SJCRH30 (cell line): ENCODE measurements at regions not wholly inside any gene's neighbourhood (a gene's known extent, or its start where the extent isn't known, plus 50 kb on each side); places are given as distances from the start of the nearest gene placed in this dataset.

Experiments
- DNase-seq, 2 experiments: peaks; one replicate each; pipeline ENCODE4 v3.0.0-alpha.2; 2015 to 2020
- H3K27ac ChIP-seq: fragments of 250-450 bp; sonication (Bioruptor Pico); 2 replicates; pipeline ENCODE4 v1.5.1; 2020; ENCODE audit warnings: mild to moderate bottlenecking, moderate library complexity
- H3K27me3 ChIP-seq: fragments of 250-450 bp; sonication (Bioruptor Pico); 2 replicates; pipeline ENCODE4 v1.5.1; 2020; ENCODE audit warnings: mild to moderate bottlenecking, moderate library complexity
- H3K36me3 ChIP-seq: fragments of 250-450 bp; sonication (Bioruptor Pico); 2 replicates; pipeline ENCODE4 v1.5.1; 2020; ENCODE audit warnings: mild to moderate bottlenecking, moderate library complexity
- H3K4me1 ChIP-seq: fragments of 250-450 bp; sonication (Bioruptor Pico); 2 replicates; pipeline ENCODE4 v1.5.1; 2020; ENCODE audit warnings: mild to moderate bottlenecking, moderate library complexity
- H3K4me3 ChIP-seq: fragments of 250-450 bp; sonication (Bioruptor Pico); 2 replicates; pipeline ENCODE4 v1.5.1; 2020; ENCODE audit warnings: mild to moderate bottlenecking, moderate library complexity
- H3K9me3 ChIP-seq: fragments of 250-450 bp; sonication (Bioruptor Pico); replicated peaks from 2 replicates; pipeline ENCODE4 v1.5.1; 2020; ENCODE audit warnings: mild to moderate bottlenecking, moderate library complexity

DNA sequence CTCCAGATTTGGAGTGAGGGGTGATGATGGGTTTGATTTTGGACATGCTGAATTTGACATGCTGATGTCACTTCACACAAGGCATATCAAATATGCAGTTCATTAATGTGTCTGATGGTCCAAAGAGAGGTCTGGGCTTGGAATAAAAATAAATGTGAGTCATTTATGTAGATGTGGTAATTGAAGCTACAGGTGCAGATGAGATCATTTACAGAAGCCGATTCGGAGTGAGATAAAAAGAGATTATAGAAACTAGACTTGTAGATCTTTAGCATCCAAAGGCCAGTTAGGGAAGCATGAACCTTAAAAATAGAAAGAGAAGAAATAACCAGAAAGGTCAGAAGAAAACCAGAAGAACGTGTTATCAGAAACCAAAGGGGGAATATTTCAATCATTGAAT lies 350.9 kb upstream of the ZP4 start:
- Histone ChIP-seq H3K36me3 (no peaks in the 10 kb centered on the region), H3K27me3 (no peaks in the 10 kb centered on the region), H3K4me3 (no peak overlapping the region), H3K9me3 (no peaks in the 10 kb centered on the region), H3K4me1 (no peaks in the 10 kb centered on the region), H3K27ac (no peak overlapping the region)
- DNase-seq = no peak

DNA sequence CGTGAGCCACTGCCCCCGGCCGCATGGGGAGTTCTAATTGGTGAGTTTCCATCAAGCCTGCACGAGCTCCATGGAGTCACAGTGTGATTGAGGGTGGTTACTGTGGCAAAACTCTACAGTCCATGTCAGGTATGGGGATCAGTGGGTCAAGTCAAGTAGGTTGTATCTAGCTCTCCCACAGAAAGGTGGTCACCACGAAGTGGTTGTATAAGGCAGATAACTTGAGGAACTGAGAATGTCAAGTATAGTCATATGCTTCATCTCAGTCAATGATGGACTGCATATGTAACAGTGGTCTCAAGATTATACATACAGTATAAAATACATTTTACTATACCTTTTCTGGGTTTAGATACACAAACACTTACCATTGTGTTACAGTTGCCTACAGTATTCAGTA lies 348.6 kb upstream of the ZP4 start:
- H3K27me3 ChIP-seq = no peaks in the 10 kb centered on the region
- no peaks in the 10 kb centered on the region for H3K4me1 ChIP-seq
- no peak for DNase-seq
- H3K9me3 ChIP-seq = no peaks in the 10 kb centered on the region
- no peak overlapping the region for H3K27ac ChIP-seq
- H3K4me3 ChIP-seq = no peak overlapping the region
- H3K36me3 ChIP-seq = no peaks in the 10 kb centered on the region

DNA sequence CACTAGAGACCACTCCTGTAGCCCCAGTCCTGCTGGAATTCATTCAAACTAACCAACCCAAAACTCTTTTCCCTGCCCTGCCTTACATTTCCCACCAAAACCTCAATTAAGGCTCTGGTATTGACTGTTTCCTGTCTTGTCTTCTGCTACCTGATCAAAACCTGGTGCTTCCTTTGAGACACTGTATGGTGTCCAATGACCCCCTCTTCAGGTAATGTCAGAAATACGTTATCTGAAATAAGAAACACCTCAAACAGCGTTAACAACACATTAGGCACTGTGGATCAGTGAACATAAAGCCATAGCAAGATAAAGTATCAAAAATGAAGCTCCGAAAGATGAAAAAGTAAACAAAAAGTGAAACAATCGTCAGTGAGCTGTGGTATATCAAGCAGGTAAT lies 343.2 kb upstream of the ZP4 start:
- no peaks in the 10 kb centered on the region for H3K4me1 ChIP-seq
- no peak for DNase-seq
- no peaks in the 10 kb centered on the region for H3K9me3 ChIP-seq
- H3K4me3 ChIP-seq = no peak overlapping the region
- no peaks in the 10 kb centered on the region for H3K36me3 ChIP-seq
- H3K27ac ChIP-seq = no peak overlapping the region
- no peaks in the 10 kb centered on the region for H3K27me3 ChIP-seq

DNA sequence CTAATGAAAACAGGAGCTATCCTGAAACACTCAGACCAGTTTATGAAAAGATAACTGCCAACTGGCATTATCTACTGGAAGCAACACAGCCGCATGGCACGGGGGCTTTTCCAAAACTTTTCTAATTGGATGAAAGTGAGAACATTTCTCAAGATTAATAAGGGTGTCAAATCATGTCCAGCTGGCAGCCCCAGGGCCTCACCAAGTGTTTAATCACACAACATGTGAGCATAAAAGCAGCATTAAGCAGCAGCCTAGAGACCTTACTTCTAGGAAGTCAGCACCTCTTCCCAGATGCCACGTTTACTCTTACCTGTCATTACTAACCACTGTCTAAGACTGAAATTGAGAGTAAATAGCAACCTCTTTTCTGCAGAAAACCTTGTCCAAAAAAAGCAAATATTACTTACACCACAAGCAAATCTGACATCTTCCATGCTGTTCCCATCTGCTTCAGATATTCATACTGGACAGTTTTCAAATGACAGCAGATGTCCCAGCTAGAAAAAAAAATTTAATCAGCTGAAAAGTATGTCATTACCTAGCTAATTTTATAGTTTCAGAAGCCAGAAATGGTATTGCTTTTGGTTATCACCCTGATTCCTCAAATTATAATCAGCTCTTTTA lies 341.5 kb upstream of the ZP4 start:
- Histone ChIP-seq H3K27ac (no peak overlapping the region), H3K27me3 (no peaks in the 10 kb centered on the region)
- no peak for DNase-seq

DNA sequence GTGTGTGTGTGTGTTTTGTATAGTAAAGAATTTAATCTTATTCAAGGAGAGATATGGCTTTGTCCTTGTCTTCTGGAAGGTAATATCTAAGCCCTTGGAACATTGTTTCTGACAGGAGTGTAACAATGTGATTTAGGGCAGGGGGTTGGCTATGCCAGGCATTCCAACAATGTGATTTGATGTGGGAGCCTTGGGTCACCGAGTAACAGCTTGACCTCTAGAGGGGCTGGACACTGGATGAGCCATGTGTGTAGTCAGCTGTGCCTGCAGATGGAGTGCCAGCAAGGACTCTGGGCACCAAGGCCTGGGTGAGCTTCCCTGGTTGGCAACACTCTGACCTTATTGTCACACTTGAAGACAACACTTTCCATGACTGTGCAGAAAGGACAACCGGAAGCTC lies 336.1 kb upstream of the ZP4 start:
- Histone ChIP-seq H3K9me3 (no peaks in the 10 kb centered on the region), H3K4me3 (no peak overlapping the region), H3K4me1 (no peaks in the 10 kb centered on the region), H3K27ac (no peak overlapping the region), H3K36me3 (no peaks in the 10 kb centered on the region), H3K27me3 (no peaks in the 10 kb centered on the region)
- DNase-seq = no peak

More for the DNA sequence above, 341.5 kb upstream of the ZP4 start:
- H3K36me3 ChIP-seq = no peaks in the 10 kb centered on the region
- no peaks in the 10 kb centered on the region for H3K9me3 ChIP-seq
- H3K4me3 ChIP-seq = no peak overlapping the region
- no peaks in the 10 kb centered on the region for H3K4me1 ChIP-seq

DNA sequence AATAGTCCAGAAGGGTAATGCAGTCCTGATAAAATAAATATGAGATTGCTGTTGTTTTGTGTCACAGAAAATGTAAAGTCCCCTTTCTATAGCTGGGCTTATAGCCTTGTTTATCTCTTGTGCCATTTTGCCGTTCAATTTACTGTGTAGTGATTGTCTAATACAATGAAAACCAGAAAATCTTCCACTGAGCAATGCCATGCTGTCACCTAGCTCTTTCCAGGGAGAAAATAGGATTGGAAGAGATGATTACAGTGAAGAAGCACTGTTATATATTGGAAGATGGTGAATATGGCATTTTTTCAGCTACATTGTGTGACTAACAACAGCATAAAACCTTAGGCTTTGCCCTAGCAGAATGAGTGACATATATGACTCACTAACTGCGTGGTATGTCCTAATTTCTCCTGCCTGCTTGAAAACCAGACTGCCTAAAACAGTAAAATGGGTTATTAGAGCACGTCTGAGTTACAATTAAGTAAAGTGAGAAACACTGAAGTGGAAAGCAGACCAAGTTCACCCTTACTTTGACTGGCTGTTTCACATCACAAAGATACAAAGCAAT lies 332.4 kb upstream of the ZP4 start:
- H3K27me3 ChIP-seq = no peaks in the 10 kb centered on the region
- no peaks in the 10 kb centered on the region for H3K36me3 ChIP-seq
- no peak for DNase-seq
- no peaks in the 10 kb centered on the region for H3K9me3 ChIP-seq
- no peak overlapping the region for H3K4me3 ChIP-seq
- H3K4me1 ChIP-seq = no peaks in the 10 kb centered on the region
- H3K27ac ChIP-seq = no peak overlapping the region

DNA sequence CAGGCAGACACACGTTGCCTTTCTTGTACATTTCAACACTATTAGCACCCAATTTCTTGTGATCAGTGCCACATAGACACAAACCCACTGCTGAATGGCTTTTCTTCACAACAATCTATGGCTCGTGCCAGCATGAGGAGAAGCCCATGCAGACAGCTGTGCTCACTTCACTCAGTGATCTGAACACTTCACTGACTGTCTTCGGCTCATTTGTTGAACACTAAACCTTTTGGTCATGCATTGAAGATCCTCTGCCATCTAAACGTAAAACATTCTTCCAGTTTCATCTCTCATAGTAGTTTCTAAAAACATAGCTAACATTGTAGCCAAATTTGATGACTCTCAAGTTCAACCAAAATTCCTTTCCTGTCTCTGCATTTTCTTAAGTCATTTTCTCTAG lies 331.0 kb upstream of the ZP4 start:
- Histone ChIP-seq H3K4me1 (no peaks in the 10 kb centered on the region), H3K36me3 (no peaks in the 10 kb centered on the region), H3K4me3 (no peak overlapping the region), H3K27me3 (no peaks in the 10 kb centered on the region), H3K27ac (no peak overlapping the region), H3K9me3 (no peaks in the 10 kb centered on the region)
- DNase-seq = no peak

DNA sequence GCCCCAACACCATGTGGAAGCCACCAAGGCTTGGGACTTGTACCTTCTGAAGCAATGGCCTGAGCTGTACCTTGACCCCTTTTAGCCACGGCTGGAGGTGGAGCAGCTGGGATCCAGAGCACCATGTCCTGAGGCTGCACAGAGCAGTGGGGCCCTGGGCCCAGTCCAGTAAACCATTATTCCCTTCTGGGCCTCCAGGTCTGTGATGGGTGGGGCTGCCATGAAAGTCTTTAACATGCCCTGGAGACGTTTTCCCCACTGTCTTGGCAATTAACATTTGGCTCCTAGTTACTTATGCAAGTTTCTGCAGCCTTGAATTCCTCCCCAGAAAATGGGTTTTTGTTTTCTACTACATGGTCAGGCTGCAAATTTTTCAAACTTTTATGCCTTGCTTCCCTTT lies 323.7 kb upstream of the ZP4 start:
- Histone ChIP-seq H3K9me3 (no peaks in the 10 kb centered on the region), H3K27ac (no peak overlapping the region), H3K4me3 (no peak overlapping the region), H3K4me1 (no peaks in the 10 kb centered on the region), H3K36me3 (no peaks in the 10 kb centered on the region), H3K27me3 (no peaks in the 10 kb centered on the region)
- no peak for DNase-seq

DNA sequence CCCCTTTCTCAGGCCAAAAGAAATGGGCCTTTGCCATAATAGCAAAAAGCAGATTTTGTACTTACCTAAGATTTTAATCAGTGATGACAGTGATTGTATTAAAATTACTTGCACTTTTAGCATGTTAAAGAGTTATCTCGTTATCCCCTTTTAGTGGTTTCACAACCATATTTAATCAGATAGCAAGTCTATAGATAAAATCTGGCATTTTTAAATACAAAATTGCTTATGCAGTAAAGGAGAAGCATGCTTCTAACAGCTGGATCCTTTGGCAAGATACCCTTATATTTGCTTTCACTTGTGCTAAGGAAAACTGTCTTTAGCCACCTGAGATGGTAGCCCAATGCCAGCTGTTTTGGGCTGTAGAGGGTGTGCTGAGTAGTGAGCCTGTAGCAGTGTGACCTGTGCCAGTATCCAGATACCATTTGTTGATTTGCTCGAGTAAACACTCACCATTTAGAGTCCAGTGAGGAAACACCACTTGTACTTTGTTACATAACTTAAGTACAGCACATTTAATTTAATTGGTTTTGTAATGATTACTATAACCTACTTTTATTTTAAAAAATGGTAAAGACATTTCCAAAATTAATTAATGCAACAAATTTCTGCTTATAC lies 314.4 kb upstream of the ZP4 start:
- H3K27me3 ChIP-seq = no peaks in the 10 kb centered on the region
- no peak for DNase-seq
- no peaks in the 10 kb centered on the region for H3K4me1 ChIP-seq
- no peaks in the 10 kb centered on the region for H3K9me3 ChIP-seq
- H3K27ac ChIP-seq = no peak overlapping the region
- no peaks in the 10 kb centered on the region for H3K36me3 ChIP-seq
- no peak overlapping the region for H3K4me3 ChIP-seq

DNA sequence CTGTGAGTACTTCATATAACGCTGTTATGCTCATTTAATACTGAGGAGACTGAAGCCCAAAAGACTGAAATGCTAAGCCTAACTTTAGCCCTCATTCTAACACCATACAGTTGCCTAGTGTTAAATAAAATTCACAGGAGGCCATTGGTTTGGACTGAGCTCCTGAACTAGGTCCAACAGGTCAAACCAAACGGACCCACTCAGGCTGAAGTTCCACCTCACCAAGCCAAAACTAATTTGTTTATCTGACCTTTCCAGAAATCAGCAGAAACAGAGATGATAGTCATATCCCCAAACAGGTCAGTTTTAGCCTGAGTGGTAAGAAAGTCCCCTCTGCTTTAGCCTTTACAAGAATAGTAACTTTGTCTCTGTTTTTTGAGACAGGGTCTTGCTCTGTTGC lies 311.3 kb upstream of the ZP4 start:
- no peak for DNase-seq
- Histone ChIP-seq H3K36me3 (no peaks in the 10 kb centered on the region), H3K4me1 (no peaks in the 10 kb centered on the region), H3K27me3 (no peaks in the 10 kb centered on the region), H3K9me3 (no peaks in the 10 kb centered on the region), H3K4me3 (no peak overlapping the region), H3K27ac (no peak overlapping the region)

DNA sequence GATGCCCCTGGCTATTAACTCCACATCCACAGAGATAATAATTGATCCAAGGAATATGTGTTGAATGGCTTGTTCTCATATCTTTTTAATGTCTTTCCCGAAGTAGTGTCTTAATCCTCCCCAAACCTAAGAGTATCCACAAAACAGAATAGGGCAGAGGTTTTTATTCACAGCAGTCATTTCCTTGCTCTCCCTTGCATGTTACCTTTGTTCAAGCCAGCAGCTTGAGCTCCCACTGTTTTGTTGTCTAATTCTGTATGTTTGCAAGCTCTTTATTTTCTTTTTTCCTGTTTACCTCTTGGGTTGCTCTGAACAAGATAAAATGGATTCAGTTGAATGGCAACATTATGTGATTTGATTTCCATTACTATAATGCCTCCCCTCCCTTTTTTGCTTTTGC lies 308.6 kb upstream of the ZP4 start:
- Histone ChIP-seq H3K9me3 (no peaks in the 10 kb centered on the region), H3K27ac (no peak overlapping the region), H3K27me3 (no peaks in the 10 kb centered on the region), H3K4me3 (no peak overlapping the region), H3K4me1 (no peaks in the 10 kb centered on the region), H3K36me3 (no peaks in the 10 kb centered on the region)
- DNase-seq = no peak

DNA sequence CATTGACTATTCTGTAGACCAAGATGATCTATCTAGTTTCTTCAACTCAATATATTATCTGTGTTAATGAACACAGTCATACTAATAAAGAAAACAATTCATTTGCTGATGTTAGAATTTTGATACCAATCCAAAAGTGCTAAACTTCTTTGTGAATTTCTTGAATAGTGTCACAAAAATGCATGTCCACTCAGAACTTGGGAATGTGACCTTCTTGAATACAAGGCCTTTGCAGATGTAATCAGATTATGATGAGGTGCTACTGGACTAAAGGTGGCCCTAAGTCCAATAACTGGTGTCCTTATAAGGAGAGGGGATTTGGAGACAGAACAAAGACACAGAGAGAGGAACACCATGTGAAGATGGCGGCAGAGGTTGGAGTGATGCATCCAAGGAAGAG lies 305.8 kb upstream of the ZP4 start:
- DNase-seq = no peak
- H3K27me3 ChIP-seq = no peaks in the 10 kb centered on the region
- no peak overlapping the region for H3K4me3 ChIP-seq
- H3K4me1 ChIP-seq = no peaks in the 10 kb centered on the region
- no peaks in the 10 kb centered on the region for H3K9me3 ChIP-seq
- H3K27ac ChIP-seq = no peak overlapping the region
- H3K36me3 ChIP-seq = no peaks in the 10 kb centered on the region

DNA sequence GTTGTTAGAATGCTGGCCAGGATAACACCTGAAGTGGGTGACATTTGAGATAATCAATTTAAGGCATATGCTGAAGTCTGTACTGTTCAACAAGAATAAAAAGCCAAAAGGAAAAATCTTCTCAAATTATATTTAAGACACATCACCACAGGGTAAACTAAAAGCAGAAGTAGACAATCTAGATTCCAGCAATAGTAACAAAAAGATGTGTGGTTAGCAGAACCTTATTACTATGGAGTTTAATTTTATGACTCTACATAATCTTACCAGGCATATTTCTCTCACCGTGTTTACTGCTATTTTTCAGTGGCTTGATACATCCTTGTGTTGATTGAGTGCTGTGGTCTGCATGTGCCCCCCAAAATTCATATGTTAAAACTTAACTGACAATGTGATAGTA lies 300.4 kb upstream of the ZP4 start:
- Histone ChIP-seq H3K9me3 (no peaks in the 10 kb centered on the region), H3K4me1 (no peaks in the 10 kb centered on the region), H3K27ac (no peak overlapping the region), H3K36me3 (no peaks in the 10 kb centered on the region), H3K4me3 (no peak overlapping the region), H3K27me3 (no peaks in the 10 kb centered on the region)
- DNase-seq = no peak

DNA sequence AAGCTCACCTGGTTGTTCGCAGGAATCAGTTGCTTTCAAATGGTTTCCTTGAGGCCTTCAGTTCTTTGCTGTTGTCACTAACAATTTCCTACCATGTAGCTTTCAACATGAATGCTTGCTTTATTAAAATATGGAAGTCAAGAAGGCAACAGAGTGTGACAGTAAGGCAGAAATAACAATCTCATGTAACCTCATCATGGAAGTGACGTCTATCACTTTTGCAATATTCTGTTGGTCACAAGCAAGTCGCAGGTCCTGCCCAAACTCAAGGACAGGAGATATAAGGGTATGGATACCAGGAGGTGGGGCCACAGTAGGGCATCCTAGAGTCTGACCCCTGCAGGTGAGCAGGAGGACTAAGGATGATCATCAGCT lies 296.8 kb upstream of the ZP4 start:
- no peak for DNase-seq
- no peak overlapping the region for H3K4me3 ChIP-seq
- H3K27ac ChIP-seq = no peak overlapping the region
- H3K36me3 ChIP-seq = no peaks in the 10 kb centered on the region
- no peaks in the 10 kb centered on the region for H3K27me3 ChIP-seq
- H3K9me3 ChIP-seq = no peaks in the 10 kb centered on the region
- H3K4me1 ChIP-seq = no peaks in the 10 kb centered on the region

DNA sequence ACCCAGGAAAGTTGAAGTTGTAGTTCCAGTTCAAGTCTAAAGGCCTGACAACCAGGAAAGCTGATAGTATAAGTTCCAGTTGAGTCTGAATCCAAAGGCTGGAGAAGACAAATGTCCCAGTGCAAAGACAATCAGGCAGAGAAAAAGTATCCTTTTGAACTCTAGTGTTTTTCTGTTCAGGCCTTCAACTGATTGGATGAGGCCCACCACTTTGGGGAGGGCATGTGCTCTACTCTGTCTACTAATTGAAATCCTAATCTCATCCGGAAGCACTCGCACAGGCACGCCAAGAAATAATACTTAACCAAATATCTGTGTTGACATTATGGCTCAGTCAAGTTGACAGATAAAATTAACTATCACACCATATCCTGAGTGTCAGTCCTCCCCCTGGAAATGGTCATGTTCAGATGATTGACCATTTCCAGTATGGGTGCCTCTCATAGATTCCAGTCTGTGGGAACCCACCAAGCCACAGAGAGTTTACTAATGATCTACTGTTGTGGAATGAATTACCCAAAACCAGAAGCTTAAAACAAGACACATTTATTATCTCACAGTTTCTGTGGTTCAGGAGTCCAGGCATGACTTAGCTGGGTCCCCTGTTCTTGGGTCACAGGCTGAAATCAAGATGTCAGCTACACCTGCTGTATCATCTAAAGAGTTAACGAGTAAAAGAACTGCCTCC lies 296.3 kb upstream of the ZP4 start:
- H3K27me3 ChIP-seq = no peaks in the 10 kb centered on the region
- DNase-seq = no peak
- no peaks in the 10 kb centered on the region for H3K4me1 ChIP-seq
- H3K4me3 ChIP-seq = no peak overlapping the region
- no peaks in the 10 kb centered on the region for H3K36me3 ChIP-seq
- H3K27ac ChIP-seq = no peak overlapping the region
- H3K9me3 ChIP-seq = no peaks in the 10 kb centered on the region
